GM18502 (cell line): ENCODE measurements at regions not wholly inside any gene's neighbourhood (a gene's known extent, or its start where the extent isn't known, plus 50 kb on each side); places are given as distances from the start of the nearest gene placed in this dataset.
"Not testable (repeated sequence)": the region's sequence is repeated elsewhere in the genome, so short reads cannot be mapped to it uniquely, and the experiment has no call there.

Source experiments
- ATAC-seq: cut with Tn5 transposase; IDR thresholded peaks from one replicate; pipeline ENCODE4 v1.9.1; 2021; ENCODE audit warnings: mild to moderate bottlenecking; ENCODE audit not compliant: unreplicated experiment, poor library complexity

DNA sequence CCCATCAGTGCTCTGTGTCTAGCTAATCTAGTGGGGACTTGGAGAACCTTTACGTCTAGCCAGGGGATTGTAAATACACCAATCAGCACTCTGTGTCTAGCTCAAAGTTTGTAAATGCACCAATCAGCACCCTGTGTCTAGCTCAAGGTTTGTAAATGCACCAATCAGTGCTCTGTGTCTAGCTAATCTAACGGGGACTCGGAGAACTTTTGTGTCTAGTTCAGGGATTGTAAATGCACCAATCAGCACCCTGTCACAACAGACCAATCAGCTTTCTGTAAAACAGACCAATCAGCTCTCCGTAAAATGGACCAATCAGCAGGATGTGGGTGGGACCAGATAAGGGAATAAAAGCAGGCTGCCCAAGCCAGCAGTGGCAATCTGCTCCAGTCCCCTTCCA lies 268.3 kb upstream of the MKLN1 start:
- not testable (repeated sequence) for ATAC-seq

DNA sequence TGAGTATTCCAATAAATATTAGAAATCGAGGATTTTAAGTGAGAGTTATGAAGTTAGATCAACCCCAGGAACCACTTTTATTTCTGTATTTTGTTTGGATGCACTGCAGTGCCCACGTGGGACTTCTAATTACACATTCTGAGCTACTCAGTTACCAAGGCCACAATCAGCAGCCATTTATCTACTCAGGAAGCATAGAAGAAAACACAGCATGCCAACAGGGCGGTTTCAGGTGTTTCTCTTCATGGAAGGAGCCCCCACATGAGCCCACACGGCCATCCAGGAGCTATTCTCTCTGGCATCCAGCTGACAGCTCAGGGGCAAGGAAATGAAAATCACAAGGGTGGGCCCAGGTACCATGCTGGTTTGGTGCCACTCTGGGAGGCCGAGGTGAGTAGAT lies 266.5 kb upstream of the MKLN1 start:
- ATAC-seq = no peak

DNA sequence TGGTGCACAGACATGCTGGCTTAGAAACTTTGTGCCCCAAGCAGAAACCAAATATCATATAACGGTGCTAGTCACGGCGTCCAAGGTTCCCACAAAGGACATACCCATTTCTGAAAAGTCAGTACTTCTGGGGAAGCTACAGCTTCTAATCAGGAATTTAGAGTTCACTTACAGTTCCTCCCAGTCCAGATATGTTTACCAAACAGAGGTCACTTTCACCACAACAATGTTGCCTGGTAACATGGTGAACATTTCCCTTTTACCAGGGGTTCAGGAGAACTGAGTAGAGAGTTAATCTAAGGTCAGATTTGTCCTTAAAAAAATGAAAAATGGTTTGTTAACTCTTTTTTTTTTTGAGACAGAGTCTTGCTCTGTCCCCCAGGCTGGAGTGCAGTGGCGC lies 265.9 kb upstream of the MKLN1 start:
- ATAC-seq = no peak

DNA sequence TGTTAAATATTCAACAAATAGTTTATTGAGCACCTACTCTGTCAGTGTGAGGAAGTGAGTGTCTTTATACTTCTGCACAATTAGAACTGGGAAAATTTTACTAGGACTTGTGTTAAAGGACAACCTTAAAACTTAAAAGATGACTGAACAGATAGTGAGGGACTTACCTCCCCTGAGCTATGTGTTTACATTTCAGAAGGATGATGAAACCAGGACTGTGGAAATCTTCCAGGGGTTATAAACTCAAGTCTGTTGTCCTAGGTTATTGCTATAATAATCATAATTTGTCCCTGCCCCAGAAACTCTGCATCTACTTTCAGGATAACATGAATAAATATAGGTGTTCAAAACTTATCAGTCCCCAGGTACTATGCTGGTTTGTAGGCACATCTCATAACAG lies 261.0 kb upstream of the MKLN1 start:
- no peak for ATAC-seq

DNA sequence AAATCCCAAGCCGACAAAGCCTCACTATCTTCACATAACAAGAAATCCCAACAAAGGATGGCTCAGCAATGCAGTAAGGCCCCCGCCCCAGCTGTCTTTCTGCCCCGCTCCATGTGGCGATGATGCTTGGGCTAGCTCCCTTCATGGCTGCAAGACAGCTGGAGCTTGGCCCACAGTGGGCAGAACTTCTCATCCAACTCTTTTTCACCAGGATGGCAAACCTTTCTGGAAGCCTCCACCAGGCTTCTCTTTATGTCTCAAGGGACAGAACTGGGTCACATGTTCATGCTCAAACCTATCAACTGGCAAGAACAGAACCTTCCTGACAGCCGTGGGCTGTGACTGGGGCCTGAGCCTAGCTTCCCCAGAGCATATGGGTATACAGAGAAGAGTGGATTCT lies 260.5 kb upstream of the MKLN1 start:
- ATAC-seq = no peak

DNA sequence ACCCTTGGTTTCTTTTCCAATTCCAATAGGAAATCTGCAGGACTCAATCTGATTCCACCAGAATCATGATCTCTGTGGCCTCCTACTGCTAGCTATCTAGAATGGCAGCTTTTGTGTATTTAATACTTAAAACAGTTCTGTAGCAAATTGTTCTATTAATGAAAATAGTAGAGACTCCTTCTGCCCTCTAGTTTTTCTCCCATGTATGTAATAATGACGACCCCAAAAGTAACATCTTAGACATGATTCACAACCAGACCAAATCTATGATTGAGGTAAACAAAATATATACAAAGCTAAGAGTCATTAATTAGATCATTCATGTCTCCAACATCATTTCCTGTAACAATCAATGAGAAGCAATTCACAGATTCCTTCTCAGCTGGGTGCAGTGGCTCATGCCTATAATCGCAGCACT lies 259.1 kb upstream of the MKLN1 start:
- ATAC-seq = no peak

DNA sequence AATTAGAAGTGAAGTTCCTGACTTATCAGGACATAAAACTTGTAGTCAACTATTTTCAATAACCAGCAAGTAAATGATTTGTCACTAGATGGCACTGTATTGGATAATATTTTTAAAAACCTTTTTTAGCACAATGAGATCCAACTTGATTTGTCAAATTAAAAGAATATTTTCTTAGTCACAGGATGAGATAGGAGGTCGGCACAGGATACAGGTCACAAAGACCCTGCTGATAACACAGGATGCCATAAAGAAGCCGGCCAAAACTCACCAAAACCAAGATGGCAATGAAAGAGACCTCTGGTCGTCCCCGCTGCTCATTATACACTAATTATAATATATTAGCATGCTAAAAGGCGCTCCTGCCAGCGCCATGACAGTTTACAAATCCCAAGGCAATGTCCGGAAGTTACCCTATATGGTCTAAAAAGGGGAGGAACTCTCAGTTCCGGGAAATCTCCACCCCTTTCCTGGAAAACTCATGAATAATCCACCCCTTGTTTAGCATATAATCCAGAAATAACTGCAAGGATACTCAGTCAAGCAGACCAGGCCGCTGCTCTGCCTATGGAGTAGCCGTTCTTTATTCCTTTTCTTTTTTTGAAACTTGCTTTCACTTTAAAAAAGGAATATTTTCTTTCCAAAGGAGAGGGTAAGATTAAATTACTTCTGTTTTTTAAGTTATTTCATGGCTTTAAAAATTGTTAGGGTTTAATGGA lies 255.7 kb upstream of the MKLN1 start:
- ATAC-seq = no peak

DNA sequence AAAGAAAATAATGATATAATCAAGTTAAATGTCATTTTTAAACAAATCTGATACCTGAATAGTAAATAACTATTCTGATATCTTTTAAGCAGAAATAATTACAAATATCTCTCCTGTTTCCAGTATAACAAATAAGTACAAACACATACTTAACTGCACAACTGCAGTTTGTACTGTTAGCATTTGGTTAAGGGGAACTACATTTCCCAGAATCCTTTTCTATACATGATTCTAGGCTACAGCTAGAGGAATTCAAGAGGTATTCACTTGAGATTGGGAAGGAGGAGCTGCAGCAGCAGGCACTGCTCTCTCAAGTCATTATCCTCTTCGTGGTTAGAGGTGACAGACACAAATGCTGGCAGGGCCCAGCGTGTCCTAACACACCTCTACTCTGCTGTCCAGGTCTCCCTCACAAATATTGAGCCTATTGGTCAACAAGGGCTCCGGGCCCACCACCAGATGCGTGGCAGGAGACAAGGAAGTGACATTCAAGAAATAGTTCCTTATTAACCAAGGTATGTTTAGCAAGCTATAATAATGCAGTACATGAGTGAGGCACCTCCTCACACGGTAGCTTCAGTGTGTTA lies 255.1 kb upstream of the MKLN1 start:
- no peak for ATAC-seq

DNA sequence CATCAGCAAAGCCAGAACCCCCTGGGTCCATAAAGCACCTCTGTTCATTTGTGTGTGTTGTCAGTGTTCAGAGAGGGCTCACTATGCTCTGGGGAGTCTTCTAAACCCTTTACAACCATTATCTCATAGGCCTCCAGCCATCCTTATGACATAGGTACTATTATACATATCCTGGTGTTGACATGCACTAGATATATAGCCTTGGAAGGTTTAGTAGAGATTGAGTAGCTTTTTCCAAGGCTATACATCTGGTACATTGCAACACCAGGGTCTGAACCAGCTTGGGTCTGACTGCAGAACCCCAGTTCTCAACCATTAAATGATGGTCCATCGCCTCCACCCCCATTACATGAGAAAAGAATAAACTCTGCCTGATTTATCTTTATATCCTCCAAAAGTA lies 253.6 kb upstream of the MKLN1 start:
- ATAC-seq = no peak

DNA sequence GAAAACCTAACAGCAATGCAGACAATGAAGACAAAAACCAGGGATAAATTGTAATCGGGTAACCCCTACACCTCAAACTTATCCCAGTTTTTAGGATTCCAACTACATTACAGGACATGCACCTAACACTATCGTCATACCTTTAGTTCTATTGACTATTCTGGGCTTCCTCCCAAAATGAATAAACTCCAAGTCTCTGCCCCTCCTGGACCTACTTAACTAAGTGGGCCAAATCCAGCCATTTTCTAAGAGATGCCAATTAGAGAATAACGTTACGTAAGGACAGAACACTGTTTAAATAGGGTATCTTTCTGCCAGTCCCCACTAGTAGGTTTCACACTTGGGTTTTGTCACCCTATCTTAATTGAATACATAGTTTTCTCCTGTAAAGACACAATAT lies 253.1 kb upstream of the MKLN1 start:
- no peak for ATAC-seq

DNA sequence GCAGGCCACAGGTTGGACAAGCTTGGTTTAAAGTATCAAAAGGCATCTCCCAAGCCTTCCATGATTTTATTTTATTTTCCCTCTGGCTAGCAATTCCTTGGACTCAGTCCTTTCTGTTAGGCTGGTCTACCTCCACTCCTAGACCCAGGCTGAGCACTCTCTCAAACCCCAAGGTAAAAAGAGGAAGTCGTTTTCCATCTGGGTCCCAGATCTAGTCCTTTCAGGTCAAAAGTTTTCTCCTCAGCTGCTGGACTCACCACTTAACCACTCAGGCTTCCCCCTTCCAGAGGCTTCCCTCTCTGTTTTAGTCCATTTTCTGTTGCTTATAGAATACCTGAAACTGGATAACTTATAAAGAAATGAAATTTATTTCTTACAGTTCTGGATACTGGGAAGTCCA lies 252.3 kb upstream of the MKLN1 start:
- no peak for ATAC-seq

DNA sequence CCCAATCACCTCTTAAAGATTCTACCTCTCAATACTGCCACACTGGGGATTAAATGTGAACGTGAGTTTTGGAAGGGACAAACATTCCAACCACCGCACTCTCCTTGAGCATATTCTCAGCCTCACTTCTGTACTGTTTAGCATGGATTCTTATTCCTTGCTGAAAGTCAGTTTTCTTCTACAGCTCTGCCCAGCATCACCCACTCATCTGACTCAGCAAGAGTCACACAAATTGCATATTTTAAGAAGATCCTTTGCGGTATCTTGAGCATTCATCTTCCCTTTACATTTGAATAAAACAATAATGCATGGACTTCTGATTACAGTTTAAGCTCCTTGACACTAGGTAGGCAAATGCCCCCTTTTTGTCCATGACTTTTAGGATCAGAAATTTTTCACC lies 251.6 kb upstream of the MKLN1 start:
- ATAC-seq = no peak

DNA sequence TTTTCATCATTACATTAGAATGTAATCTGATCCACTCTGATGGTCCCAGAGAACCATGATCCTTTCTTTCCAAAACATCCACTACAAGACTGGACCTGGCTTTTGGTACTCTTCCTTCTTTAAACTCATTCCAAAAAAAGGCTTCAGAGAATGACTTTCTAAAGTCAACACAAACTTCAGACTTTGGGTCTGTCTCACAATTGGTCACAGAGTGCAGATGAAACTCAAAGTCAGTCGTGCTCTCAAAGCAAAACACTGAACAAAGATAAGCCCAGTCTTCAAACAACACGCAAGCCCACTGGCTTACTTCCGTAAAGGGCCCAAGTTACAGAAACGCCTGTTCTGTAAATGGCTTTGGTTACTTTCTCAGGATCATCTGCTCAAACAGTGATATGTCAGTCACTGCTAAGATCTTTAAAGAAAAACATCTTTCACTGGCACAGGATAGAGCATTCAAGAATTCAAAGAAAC lies 250.9 kb upstream of the MKLN1 start:
- no peak for ATAC-seq

DNA sequence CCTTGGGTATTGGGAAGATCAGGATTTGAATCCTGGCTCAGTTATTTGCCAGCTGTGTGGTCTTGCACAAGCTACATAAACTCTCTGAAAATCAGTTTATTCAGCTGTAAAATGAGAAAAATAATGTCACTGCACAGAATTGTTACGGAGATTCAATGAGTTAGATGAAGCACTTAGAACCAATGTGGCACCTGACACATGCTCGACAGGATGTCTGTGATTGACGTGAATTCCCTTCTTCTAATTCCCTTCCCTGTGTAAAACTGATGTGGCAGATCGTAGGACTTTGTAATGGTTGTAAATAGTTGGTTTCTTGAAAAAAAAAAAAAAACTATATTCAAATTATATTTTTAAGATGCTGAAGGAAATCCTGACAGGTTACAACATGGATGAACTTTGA lies 249.9 kb upstream of the MKLN1 start:
- no peak for ATAC-seq

DNA sequence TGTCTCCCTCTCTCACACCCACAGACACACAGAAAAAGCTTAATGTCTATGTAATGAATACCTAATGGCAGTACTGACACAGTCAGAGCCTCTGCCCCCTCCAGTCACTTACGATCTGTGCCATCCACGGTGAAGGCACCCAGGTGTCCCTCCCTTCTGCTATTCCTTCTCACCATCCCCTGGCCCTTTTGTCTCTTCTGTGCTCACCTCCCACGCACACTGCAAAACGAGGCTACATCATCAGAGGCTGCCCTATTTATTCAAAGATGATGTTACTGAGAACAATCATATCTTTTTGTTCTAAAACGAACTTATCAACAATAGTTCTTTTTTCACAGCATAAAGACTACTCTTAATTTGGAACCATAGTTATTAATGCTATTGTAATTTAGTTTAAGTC lies 246.9 kb upstream of the MKLN1 start:
- no peak for ATAC-seq

DNA sequence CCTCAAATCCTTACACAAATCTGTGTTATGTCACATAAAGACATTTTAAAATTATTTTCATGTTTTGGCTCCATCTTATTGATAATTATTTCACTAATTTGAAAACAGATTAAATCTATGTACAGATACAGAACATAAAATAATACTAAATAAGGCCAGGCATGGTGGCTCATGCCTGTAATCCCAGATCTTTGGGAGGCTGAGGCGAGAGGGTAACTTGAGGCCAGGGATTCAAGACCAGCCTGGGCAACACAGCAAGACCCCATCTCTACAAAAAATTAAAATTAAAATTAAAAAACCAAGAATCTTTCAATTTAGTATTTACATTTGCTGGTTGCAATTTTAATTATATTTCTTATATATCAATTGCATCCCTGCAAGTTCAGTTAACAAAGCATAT lies 246.4 kb upstream of the MKLN1 start:
- ATAC-seq = no peak

DNA sequence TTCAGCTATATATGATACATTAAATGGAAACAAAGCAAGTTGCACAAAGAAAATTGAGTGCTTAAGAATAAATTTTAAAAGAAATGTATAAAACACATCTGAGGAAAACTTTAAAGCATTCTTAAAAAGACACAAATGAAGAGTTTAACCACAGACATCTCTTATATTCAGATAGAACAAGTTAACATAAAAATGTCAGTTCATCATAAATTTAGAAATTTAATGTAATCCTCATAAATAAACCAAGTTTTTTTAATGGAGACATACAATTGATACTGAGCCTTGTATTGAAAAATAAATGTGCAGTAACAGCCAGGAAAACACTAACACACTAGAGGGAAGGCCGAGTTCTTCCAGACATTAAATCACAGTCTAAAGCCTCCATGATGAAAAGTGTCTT lies 243.9 kb upstream of the MKLN1 start:
- ATAC-seq = no peak

DNA sequence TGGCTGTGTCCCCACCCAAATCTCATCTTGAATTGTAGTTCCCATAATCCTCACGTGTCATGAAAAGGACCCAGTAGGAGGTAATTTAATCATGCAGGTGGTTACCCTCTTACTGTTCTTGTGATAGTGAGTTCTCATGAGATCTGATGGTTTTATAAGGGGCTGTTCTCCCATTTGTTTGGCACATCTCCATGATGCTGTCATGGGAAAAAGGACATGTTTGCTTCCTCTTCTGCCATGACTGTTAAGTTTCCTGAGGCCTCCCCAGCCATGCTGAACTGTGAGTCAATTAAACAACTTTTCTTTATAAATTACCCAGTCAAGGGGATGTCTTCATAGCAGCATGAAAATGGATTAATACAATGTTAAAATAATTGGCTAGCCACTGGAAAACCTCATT lies 243.3 kb upstream of the MKLN1 start:
- ATAC-seq = not testable (repeated sequence)

DNA sequence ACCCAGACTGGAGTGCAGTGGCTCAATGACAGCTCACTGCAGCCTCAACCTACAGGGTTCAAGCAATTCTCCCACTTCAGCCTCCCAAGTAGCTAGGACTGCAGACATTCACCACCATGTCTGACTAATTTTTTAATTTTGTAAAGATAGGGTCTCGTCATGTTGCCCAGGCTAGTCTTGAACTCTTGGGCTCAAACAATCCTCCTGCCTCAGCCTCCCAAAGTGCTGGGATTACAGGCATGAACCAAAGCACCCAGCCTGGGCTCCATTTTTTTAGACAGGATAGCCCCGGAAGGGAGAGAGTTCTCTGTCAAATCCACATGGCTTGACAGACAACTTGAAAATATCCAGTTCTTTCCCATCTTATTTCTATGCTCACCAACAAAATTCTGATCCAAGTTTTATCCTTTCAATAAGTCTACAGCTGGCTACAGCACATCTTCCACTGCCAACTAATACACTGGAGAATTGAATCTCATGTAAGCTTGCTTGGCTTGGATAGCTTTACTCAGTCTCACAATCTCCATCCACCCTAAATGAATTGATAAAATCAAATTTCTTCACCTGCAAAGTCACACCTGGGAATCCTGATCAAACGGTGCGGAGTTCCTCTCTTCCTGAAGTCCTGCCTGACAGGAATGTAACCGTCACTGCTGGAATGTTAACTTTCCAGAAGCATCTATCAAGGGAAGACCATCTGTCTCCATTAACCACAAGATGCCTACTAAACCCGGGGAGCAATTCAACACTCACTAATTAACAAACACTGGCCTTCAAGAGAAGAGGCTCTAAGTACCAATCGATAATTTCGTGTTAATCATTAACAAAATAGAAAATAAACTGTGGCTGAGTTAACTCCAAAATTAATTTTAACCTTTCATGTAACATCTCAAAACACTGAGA lies 239.7 kb upstream of the MKLN1 start:
- ATAC-seq = no peak

DNA sequence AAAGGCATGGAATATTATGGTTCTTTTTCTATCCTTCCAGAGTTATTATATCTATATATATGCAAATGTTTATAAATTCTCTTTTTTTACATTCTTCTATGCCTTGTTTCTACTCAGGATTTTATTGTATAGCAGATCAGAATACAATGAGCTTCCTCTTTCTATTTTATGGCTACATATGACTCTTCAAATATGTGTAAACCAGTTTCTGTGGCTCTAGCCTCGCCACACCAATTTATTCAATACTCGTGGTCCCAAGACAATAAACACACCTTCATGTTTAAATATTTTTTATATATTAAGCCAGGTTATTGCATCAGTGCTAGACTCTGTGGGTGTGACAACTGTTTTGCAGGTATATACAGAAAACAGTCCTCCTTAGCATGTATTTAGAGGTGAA lies 237.5 kb upstream of the MKLN1 start:
- ATAC-seq = no peak
